GM21423 (cell line): ENCODE measurements at regions not wholly inside any gene's neighbourhood (a gene's known extent, or its start where the extent isn't known, plus 50 kb on each side); places are given as distances from the start of the nearest gene placed in this dataset.

Experiments used
- ATAC-seq: cut with Tn5 transposase; IDR thresholded peaks from one replicate; pipeline ENCODE4 v1.9.1; 2021; ENCODE audit warnings: mild to moderate bottlenecking, moderate library complexity; ENCODE audit not compliant: unreplicated experiment

GRCh38 chr4:83677656-83678055, 141.7 kb downstream of the GPAT3 start:
- ATAC-seq: no peak

GRCh38 chr4:83664741-83665140, 128.8 kb downstream of the GPAT3 start:
- ATAC-seq: no peak

- ATAC-seq: no peak
Observed at GRCh38 chr4:83664071-83664470, 128.2 kb downstream of the GPAT3 start.

- no peak for ATAC-seq
Observed at GRCh38 chr4:83662204-83662603, 126.3 kb downstream of the GPAT3 start.

- no peak for ATAC-seq
Observed at GRCh38 chr4:83661359-83661758, 125.5 kb downstream of the GPAT3 start.

GRCh38 chr4:83660578-83660977, 124.7 kb downstream of the GPAT3 start:
- no peak for ATAC-seq

GRCh38 chr4:83658806-83659205, 122.9 kb downstream of the GPAT3 start:
- ATAC-seq: no peak

- no peak for ATAC-seq
Observed at GRCh38 chr4:83657336-83657735, 121.4 kb downstream of the GPAT3 start.
